CD4-positive, alpha-beta T cell treated with Interleukin-12 subunit alpha and Interleukin-12 subunit beta, for 1 hour (primary cell): ENCODE measurements at regions not wholly inside any gene's neighbourhood (a gene's known extent, or its start where the extent isn't known, plus 50 kb on each side); places are given as distances from the start of the nearest gene placed in this dataset.
"Not testable (repeated sequence)": the region's sequence is repeated elsewhere in the genome, so short reads cannot be mapped to it uniquely, and the experiment has no call there.

Experiments used
- DNase-seq: peaks from one replicate; pipeline ENCODE4 v3.0.0-alpha.2; 2020

- DNase-seq: no peak
Measured at GRCh38 chr4:114251020-114251419, 271.6 kb upstream of the ARSJ start.

GRCh38 chr4:114252499-114252898 lies 273.1 kb upstream of the ARSJ start:
- DNase-seq: no peak

DNA sequence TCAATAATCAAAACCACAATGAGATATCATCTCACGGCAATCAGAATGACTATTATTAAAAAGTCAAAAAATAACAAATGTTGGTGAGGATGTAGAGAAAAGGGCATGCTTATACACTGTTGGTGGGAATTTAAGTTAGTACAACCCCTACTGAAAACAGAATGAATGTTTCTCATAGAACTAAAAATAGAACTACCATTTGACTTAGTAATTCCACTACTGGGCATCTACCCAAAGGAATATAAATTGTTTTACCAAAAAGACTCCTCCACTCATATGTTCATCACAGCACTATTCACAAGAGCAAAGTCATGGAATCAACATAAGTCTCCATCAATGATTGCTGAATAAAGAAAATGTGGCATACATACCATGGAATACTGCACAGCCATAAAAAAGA lies 278.1 kb upstream of the ARSJ start:
- DNase-seq: no peak

GRCh38 chr4:114262421-114262820 lies 283.0 kb upstream of the ARSJ start:
- not testable (repeated sequence) for DNase-seq

DNA sequence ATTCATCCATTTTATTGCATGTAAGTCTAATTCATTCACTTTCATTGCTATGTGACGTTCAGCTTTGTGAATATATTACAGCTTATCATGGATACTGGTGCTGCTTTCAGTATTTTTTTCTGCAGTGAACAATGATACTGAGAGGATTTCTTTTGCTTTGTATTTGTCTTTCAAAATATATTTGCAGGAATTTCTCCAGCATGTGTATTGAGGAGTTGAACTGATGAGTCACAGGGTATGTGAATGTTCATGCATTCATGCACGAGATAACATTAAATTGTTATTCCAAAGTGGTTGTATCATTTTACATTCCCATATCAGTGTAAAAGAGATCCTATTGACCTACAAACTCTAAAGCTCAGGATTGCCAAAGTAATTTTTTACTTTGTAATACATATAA lies 283.8 kb upstream of the ARSJ start:
- DNase-seq: no peak

DNA sequence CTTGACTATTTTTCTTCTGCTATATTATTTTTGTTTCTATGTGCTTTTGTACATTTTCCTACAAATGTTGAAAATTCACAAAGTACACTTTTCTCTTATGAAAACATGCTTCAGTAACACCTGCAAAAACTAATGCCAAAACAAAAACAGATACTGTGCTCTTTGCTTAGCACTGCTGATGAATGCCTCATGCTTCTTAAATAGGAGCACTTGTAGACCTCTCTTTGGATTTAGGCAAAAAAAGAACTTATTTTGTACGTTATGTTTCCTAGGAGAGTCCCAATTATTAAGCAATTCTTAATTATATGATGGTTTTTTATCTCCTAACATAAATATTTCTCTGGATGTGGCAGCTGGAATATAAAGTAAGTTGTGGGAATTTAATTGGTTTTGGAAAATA lies 285.0 kb upstream of the ARSJ start:
- no peak for DNase-seq

GRCh38 chr4:114264877-114265291 lies 285.4 kb upstream of the ARSJ start:
- DNase-seq: no peak

DNA sequence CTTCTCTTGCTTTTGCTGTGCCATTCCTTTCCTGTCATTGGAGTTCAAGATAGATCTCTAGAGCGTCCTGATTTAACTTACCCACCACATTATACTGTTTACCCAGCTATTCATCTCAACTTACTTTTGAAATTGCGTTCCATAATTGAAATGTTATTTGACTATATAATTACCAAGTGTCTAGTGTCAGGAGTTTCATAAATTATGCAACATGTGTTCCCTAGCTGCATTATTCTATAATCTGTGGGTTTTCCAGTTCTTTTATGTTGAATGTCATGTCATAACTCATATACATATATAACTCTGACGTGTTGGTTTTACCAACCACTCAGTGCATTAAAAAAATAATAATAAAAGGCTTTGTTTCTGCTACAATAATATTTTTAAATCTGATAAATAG lies 285.9 kb upstream of the ARSJ start:
- no peak for DNase-seq

GRCh38 chr4:114267976-114268375 lies 288.5 kb upstream of the ARSJ start:
- DNase-seq: no peak

DNA sequence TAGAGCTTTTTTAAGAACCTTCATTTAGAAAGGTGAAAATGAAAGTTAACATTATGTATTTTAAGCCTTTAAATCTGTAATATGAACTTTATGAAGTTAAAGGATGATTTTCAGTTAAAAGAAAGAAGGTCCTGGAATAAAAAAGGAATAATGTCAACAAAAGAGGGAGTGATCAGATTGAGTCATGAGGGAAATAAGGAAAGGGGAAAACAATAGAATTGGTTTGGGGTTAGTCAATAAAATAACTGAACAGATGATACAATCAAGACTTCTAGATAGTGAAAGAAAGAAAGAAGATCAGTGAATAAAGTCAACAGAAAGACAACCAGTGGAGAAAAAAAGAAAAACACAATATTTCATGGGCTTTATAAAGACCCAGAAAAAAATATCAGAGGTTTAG lies 291.6 kb upstream of the ARSJ start:
- DNase-seq: no peak

DNA sequence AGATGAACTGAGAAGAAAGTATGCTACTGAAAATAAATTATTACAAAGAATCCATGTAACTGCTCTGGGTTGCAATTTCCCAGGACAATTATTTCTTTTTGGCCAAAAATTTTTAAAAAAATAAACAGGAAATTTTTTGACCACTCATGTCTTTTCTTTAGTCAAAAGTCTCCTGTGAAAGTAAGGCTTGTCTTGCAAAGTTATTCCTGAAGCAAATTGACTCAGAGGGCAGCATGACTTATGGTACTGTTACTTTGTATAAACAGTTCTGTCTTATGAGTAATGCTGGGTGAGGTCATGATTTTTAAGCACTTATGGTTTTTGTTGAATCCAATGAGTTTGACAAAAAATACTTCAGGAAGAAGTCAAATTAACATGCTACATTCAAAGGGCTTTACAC lies 292.8 kb upstream of the ARSJ start:
- no peak for DNase-seq

GRCh38 chr4:114273238-114273637 lies 293.8 kb upstream of the ARSJ start:
- DNase-seq: no peak

GRCh38 chr4:114277690-114278089 lies 298.2 kb upstream of the ARSJ start:
- DNase-seq: no peak

DNA sequence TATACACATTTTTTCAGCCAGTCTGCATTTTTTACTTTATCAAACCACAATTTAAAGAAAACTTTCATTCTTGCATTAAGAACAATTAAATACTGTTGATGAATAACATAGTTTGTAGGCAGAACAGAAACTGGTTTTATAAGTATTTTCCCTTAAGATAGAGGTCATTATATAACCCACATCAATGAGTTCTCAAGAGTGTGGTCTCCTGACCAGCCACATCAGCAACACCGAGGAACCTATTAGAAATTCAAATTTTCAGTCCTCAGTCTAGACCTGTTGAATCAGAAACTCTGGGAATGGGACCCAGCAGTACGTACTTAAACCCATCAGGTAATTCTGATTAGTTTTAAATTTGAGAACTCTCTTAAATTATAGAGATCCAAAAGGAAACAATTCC lies 299.6 kb upstream of the ARSJ start:
- no peak for DNase-seq

DNA sequence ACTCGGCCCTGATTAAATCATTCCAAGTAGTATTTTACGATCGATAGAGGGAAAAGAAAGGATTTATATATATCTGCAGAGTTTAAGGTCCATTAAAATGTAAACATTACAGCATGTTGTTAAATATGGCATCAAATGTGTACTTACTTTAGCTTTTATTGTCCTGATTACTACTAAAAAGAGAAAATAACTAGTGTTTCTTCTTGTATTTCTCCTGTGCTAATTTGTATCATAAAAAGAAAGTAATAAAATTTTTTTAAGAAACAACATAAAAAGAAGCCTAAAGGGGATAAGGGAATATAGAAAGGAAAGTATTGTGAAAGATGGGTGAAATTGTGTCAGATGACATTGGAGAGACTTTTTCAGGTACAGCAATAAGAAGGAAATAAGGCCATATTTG lies 300.3 kb upstream of the ARSJ start:
- DNase-seq: no peak

GRCh38 chr4:114280645-114281044 lies 301.2 kb upstream of the ARSJ start:
- DNase-seq: no peak

DNA sequence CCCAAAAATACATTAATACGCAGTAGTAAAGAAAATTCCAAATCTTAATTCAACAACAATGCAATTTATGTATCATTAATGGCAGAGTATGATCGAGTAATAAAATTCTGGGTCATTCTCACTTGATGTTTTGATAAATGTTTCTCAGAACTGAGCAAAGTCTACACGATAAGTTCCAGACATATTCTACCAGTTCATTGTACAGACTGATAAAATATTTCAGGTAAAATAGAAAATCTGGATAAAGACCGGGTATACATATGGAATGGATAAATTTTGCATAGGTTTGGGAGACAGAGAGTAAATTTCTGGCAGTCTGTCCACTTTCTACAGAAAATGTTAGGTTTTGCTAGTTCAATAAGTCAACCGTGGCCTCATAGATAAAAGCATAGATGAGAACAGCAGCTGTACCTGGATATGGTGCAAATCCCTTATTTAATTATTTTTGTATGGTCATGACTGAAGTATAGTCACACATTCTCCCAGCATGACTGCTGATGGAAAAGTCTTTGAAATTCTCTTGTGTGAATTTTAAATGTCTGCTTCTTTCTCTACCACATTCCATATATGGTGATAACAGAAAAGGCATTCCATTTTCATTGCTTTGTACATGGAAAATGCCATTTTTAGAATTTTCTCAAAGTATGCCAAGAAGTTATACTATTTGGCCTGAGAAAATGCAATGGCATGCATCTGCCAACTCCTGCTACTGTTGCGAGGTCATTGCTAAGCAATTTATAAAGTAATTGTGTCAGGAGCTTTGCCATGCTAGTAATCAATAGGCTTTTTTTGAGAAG lies 301.9 kb upstream of the ARSJ start:
- DNase-seq: no peak

GRCh38 chr4:114282937-114283336 lies 303.5 kb upstream of the ARSJ start:
- no peak for DNase-seq

GRCh38 chr4:114284629-114285028 lies 305.2 kb upstream of the ARSJ start:
- DNase-seq: no peak

DNA sequence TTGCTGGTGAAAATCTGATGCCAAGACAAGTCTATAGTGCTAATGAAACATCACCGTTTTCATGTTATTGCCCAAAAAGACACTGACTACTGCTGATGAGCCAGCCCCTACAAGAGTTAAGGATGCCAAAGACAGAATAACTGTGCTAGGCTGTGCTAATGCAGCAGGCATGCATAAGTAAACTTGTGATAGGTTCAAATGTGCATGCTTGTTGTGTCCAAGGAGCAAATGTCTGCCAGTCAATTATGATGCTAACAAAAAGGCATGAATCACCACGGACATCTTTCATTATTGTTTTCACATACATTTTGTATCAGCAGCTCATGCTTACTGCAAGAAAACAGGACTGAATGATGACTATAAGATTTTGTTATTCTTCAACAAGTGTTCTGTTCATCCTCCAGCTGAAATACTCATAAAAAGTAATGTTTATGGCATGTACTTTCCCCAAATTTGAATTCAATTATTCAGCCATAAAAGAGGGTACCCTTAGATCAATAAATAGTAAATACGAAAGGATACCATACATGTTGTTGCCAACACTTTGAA lies 306.9 kb upstream of the ARSJ start:
- no peak for DNase-seq

- no peak for DNase-seq
Measured at GRCh38 chr4:114287079-114287696, 307.7 kb upstream of the ARSJ start.

DNA sequence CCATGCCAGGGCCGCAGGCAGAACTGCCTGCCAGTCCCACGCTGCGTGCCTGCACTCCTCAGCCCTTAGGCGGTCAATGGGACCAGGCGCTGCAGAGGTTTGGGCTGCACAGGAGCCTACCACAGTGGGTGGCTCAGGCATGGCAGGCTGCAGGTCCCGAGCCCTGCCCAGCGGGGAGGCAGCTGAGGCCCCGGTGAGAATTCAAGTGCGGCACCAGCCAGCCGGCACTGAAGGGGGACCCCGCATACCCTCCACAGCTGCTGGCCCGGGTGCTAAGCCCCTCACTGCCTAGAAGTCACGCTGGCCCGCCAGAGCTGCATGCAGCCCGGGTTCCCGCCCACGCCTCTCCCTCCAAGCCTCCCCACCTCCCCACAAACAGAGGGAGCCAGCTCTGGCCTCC lies 302.5 kb upstream of the UGT8 start:
- no peak for DNase-seq

DNA sequence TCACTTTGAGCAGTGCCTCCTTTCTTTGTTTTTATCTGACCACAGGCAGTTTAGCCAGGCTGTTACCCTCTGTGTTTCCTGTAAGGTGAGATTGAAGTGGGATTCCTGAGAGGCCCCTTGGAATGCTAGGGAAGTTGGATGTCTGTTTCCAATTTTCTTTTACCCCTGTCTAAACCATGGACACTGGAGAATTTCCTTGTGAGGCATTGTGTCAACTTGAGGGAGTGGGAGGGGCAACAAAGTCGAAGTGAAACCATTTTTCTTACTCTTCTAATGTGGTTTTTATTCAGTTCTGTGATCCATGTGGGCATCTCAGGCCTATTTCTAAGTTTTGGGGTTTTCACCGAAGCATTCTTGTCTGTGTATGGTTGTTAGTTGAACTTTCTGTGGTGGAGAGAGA lies 296.1 kb upstream of the UGT8 start:
- DNase-seq: no peak

- no peak for DNase-seq
Measured at GRCh38 chr4:114304046-114304445, 294.6 kb upstream of the UGT8 start.

DNA sequence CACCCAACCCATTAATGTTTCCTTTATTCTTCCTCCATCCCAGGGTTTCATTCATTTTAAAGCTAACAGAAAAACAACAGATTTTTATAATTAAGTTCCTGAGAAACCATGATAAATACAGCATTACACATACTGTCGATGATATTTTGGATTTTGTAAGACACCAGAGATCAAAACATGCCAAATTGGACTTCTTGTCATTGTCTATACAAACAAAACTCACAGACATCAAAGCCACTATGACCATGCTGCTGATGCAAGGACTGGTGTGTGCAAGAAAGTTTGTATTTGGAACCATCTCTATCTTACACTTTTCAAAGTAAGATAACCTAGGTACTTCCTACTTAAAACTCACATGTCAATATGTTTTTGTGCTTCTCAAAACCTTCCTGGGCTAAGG lies 294.0 kb upstream of the UGT8 start:
- no peak for DNase-seq
